ENCODE measurements at regions not wholly inside any gene's neighbourhood (a gene's known extent, or its start where the extent isn't known, plus 50 kb on each side); places are given as distances from the start of the nearest gene placed in this dataset.

DNA sequence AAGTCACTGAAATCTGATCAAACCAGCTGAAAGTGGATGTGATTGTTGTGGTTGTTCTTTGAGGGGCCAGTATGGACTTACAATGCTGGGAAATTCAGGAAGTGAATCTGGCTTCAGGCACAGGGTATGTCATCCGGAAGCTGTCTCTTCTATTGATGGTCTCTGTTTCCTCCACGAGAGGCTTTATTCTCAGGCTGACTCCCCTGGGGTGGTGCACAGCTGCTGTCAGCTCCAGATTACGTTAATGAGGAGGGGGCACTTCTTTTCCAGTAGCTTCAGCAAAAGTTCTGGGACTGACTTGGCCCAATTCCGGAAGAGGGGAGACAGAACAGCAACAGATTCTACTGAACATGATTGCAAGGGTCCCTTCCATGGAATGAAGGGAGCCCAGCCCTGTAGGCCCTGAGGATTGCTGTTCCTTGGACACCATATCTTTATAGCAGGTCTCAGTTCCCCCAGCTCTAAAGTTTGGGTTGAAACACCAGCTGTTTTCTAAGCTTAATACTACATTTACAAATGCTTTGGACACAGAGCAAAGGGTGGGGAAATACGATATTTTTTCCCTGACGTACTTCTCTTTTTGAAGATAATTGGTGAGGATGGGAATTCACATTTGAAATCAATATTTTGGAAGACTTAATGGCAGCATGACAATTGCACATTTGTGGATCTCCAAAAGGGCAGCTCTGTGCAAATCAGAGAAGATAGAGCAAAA lies 400.9 kb downstream of the TSN start:
- H2BK120ac ChIP-seq (replicated peaks; ENCODE audit: low read depth, low read length) = no peak overlapping the region
- H3K4me3 ChIP-seq (ENCODE audit: extremely low read depth in 1 of 4, insufficient read depth in 2 of 4, low read depth in 3 of 4, low read length in 4 of 4) = no peak overlapping the region
- H4K8ac ChIP-seq (ENCODE audit: extremely low read depth, insufficient read depth, low read length) = no peak overlapping the region
- no peak overlapping the region for H3K18ac ChIP-seq (ENCODE audit: extremely low read depth, low read length)
- TF ChIP-seq, protein P1, sequence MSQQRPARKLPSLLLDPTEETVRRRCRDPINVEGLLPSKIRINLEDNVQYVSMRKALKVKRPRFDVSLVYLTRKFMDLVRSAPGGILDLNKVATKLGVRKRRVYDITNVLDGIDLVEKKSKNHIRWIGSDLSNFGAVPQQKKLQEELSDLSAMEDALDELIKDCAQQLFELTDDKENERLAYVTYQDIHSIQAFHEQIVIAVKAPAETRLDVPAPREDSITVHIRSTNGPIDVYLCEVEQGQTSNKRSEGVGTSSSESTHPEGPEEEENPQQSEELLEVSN (IDR thresholded peaks at IDR 0.05) = no peak
- no peak for TF ChIP-seq BRCA1 (IDR thresholded peaks at IDR 0.05; ENCODE audit: low read depth, low read length)
- TF ChIP-seq KDM4A (IDR thresholded peaks at IDR 0.05; ENCODE audit: low read depth, low read length, severe bottlenecking) = no peak
- TF ChIP-seq SIN3A (conservative IDR thresholded peaks at IDR 0.05 in 1 of 2, IDR thresholded peaks at IDR 0.05 in 1 of 2; ENCODE audit: low read depth in 1 of 2, low read length in 2 of 2) = no peak
- no peak for TF ChIP-seq POLR2A (IDR thresholded peaks at IDR 0.05; ENCODE audit: control extremely low read depth in 1 of 2, low read depth in 2 of 2, low read length in 2 of 2)
- no peak for TF ChIP-seq HDAC6 (IDR thresholded peaks at IDR 0.05; ENCODE audit: low read depth, low read length)
- TF ChIP-seq CREB1 (IDR thresholded peaks at IDR 0.05) = no peak
- no peak for TF ChIP-seq RAD21 (IDR thresholded peaks at IDR 0.05 in 1 of 2, conservative IDR thresholded peaks at IDR 0.05 in 1 of 2; ENCODE audit: low read depth in 2 of 2, low read length in 2 of 2)
- no peak for TF ChIP-seq POLR2AphosphoS5 (IDR thresholded peaks at IDR 0.05; ENCODE audit: low read depth, low read length)
- TF ChIP-seq, protein P2, sequence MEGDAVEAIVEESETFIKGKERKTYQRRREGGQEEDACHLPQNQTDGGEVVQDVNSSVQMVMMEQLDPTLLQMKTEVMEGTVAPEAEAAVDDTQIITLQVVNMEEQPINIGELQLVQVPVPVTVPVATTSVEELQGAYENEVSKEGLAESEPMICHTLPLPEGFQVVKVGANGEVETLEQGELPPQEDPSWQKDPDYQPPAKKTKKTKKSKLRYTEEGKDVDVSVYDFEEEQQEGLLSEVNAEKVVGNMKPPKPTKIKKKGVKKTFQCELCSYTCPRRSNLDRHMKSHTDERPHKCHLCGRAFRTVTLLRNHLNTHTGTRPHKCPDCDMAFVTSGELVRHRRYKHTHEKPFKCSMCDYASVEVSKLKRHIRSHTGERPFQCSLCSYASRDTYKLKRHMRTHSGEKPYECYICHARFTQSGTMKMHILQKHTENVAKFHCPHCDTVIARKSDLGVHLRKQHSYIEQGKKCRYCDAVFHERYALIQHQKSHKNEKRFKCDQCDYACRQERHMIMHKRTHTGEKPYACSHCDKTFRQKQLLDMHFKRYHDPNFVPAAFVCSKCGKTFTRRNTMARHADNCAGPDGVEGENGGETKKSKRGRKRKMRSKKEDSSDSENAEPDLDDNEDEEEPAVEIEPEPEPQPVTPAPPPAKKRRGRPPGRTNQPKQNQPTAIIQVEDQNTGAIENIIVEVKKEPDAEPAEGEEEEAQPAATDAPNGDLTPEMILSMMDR (IDR thresholded peaks at IDR 0.05; ENCODE audit: control extremely low read depth in 1 of 3, insufficient read depth in 1 of 3, low read depth in 1 of 3, low read length in 3 of 3) = no peak
- no peak overlapping the region for H3K27ac ChIP-seq (ENCODE audit: low read depth, low read length)
- ChIA-PET CTCF (ENCODE audit: partially characterized antibody) (interaction anchor here (0.6 to 2.3 kb wide), 7 partner anchors 11 to 292 kb away, joined by 3 to 8 read pairs (median 3); no protein-coding TSS in a partner anchor), POLR2A (ENCODE audit: partially characterized antibody) (no interaction called here)
- no peak overlapping the region for H2AK5ac ChIP-seq (ENCODE audit: low read depth, low read length)
- no peak overlapping the region for H3K4ac ChIP-seq (replicated peaks; ENCODE audit: insufficient read length, low read depth, low read length)
- no peaks in the 10 kb centered on the region for H4K20me1 ChIP-seq (replicated peaks in 1 of 2; ENCODE audit: control insufficient read depth in 1 of 2, insufficient read depth in 2 of 2, low read length in 2 of 2)
- H2BK12ac ChIP-seq (ENCODE audit: low read depth, low read length) = no peak overlapping the region
- H3K79me1 ChIP-seq (ENCODE audit: low read depth, low read length) = no peaks in the 10 kb centered on the region
- H3K4me1 ChIP-seq (replicated peaks in 1 of 4; ENCODE audit: control insufficient read depth in 3 of 4, insufficient read depth in 4 of 4, low read length in 3 of 4) = peaks cover 0 to 3% (median 1%) of the 10 kb centered on the region in 4 experiments; a peak in 1 of 7 replicates
- no peaks in the 10 kb centered on the region for H3K27me3 ChIP-seq (replicated peaks in 1 of 4; ENCODE audit: control insufficient read depth in 3 of 4, extremely low read depth in 1 of 4, insufficient read depth in 3 of 4, low read length in 3 of 4)
- no peak overlapping the region for H3K23ac ChIP-seq (ENCODE audit: insufficient read length)
- WGBS, 2 experiments (ENCODE audit: extremely low coverage in 1 of 2, insufficient coverage in 1 of 2, insufficient read length in 1 of 2, insufficient replicate concordance in 2 of 2, low coverage in 1 of 2, low lambda C conversion rate in 2 of 2, missing lambda C conversion rate in 1 of 2) = 80% methylated on average over 6 of the region's 6 CpGs; no CpG with 5 or more reads in 1 of the 2 experiments
- H2BK5ac ChIP-seq (ENCODE audit: low read depth, low read length) = no peak overlapping the region
- H3K56ac ChIP-seq (replicated peaks; ENCODE audit: insufficient read length, low read depth, low read length) = no peak overlapping the region
- H2BK15ac ChIP-seq (ENCODE audit: low read length) = no peak overlapping the region
- H3K14ac ChIP-seq (ENCODE audit: insufficient read length) = no peak overlapping the region
- H3K4me2 ChIP-seq (ENCODE audit: insufficient read depth in 1 of 2, low read depth in 2 of 2, low read length in 2 of 2) = no peak overlapping the region
- no peak overlapping the region for H4K91ac ChIP-seq (replicated peaks; ENCODE audit: insufficient read length, low read length)
- DNase-seq (ENCODE audit: low read depth in 1 of 2, low spot score in 2 of 2) (no peak), FAIRE-seq (no peak)
- H3K79me2 ChIP-seq (ENCODE audit: control insufficient read depth in 1 of 2, insufficient read depth in 2 of 2, low read length in 2 of 2) = no peaks in the 10 kb centered on the region
- no peaks in the 10 kb centered on the region for H3K36me3 ChIP-seq (ENCODE audit: control insufficient read depth in 2 of 4, insufficient read depth in 4 of 4, low read length in 3 of 4)
- H3K9ac ChIP-seq (replicated peaks in 1 of 4; ENCODE audit: extremely low read depth in 1 of 4, low read depth in 3 of 4, low read length in 3 of 4) = no peak overlapping the region
- no peak overlapping the region for H2BK20ac ChIP-seq (ENCODE audit: low read length)
- no peaks in the 10 kb centered on the region for H3K9me3 ChIP-seq (ENCODE audit: insufficient read depth in 2 of 2, low read depth in 1 of 2, low read length in 1 of 2)
- no peaks in the 10 kb centered on the region for H3K23me2 ChIP-seq (ENCODE audit: low read depth, low read length)
- H4K5ac ChIP-seq (ENCODE audit: insufficient read length, low read depth, low read length) = no peak overlapping the region
- H2AFZ ChIP-seq (ENCODE audit: low read length) = no peak overlapping the region
